ENCODE measurements at regions not wholly inside any gene's neighbourhood (a gene's known extent, or its start where the extent isn't known, plus 50 kb on each side); places are given as distances from the start of the nearest gene placed in this dataset.

DNA sequence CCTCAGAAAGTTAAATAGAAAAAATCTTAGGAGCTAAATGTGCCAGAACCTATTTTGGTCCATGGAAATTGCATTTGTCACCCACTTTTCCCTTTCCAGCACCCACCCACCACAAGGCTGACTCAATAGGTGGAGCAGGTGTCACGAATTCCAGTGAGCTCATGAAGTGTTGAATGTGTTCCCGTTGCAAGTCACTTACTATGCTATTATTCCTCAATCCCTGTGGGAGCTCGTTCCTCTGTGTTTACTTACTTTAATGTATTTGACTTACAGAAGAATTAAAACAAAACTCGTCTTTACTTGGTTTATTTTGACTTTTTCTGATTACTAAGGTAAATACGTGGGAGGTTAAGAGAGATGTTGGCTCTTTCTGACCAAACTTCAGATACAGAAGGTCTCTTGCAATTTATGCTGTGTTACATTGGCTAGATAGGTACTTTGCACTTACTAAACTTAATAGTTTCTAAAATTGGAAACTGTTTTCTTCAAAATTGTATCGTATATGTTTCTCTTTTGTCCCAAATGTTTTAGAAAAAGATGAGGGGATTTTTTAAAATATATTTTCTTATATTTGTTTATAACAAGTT, 269.4 kb upstream of the NOVA1 start:
- no peak for DNase-seq (ENCODE audit: low read depth, low spot score)

DNA sequence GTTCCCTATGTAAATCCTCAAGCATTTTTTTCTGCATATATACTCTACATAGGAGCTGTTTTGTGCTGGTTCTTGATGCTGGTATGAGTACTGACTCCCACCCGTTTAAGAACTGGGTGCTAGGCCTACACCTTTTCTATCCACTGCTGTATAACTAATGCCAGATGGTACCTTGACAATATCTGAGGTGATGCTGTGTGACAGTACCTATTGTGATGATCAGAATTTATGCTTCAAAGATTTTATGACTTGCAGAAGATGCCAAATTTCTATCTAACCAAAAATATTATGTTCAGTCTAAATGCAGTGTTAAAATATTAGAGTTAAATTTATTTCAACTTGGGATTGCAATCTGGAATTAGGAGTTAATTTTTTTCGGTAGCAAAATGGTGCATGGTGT, 272.3 kb upstream of the NOVA1 start:
- no peaks in the 10 kb centered on the region for H3K9me3 ChIP-seq (ENCODE audit: insufficient read depth, low read length)
- no peaks in the 10 kb centered on the region for H3K27me3 ChIP-seq (ENCODE audit: insufficient read depth, insufficient read length)

More for the DNA sequence above, 269.4 kb upstream of the NOVA1 start:
- Histone ChIP-seq H3K4me3 (ENCODE audit: insufficient read length, low read depth) (no peak overlapping the region), H3K27me3 (ENCODE audit: insufficient read depth, insufficient read length) (no peaks in the 10 kb centered on the region), H3K9me3 (ENCODE audit: insufficient read depth, low read length) (no peaks in the 10 kb centered on the region), H3K4me1 (ENCODE audit: insufficient read depth, insufficient read length) (no peaks in the 10 kb centered on the region), H3K9ac (ENCODE audit: insufficient read length, low read depth) (no peak overlapping the region), H3K36me3 (ENCODE audit: insufficient read depth, insufficient read length, low read length) (no peaks in the 10 kb centered on the region)
- TF ChIP-seq SUZ12 (IDR thresholded peaks at IDR 0.05; ENCODE audit: extremely low read depth, insufficient read depth, insufficient read length) = no peak
- no peak for TF ChIP-seq YY1 (IDR thresholded peaks at IDR 0.05; ENCODE audit: insufficient read depth, insufficient read length)
- TF ChIP-seq ZNF274 (IDR thresholded peaks at IDR 0.05; ENCODE audit: low read depth, low read length) = no peak

DNA sequence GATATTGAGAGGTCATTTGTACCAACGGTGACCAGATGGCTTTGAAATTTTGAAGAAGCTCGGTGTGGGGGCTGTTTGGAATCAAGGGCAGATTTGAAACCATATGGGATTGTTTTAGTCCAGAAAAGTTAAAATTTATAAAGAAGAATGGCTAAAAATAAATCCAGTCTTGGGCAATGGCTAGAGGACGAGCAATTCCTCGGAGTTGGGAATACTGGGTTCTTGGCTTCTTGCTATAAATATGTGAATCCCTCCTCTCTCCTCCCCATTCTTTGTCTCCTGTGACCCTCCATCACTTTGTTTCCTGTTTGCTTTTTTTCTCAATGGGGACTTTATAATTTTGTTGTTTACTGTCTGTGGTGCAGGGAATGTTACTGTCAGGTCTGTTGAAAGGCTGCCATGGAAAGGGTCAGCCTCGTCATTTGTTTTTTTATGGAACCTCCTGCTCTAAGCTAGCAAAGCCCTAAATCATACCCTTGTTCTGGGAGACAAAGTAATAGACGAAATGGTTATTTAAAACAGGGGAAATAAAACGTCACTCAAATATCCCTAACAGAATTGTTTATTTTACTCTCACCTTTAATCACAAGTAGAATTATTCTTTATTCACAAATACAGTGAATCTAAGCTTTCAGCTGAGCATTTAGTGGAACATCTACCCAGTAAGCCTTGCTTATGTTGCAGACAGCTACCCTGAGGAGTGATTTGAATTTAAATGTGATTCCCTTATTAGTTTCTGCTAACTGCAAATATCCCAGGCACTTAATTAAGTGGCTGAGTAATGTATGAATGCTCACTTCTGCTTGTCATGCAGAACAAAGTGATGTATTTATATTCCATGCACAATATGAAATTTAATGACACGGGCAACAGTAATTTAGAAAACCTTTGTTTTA, 273.1 kb upstream of the NOVA1 start:
- no peaks in the 10 kb centered on the region for H3K36me3 ChIP-seq (ENCODE audit: insufficient read depth, insufficient read length, low read length)
- H3K9me3 ChIP-seq (ENCODE audit: insufficient read depth, low read length) = no peaks in the 10 kb centered on the region
- no peak overlapping the region for H3K9ac ChIP-seq (ENCODE audit: insufficient read length, low read depth)
- H3K4me1 ChIP-seq (ENCODE audit: insufficient read depth, insufficient read length) = no peaks in the 10 kb centered on the region
- TF ChIP-seq YY1 (IDR thresholded peaks at IDR 0.05; ENCODE audit: insufficient read depth, insufficient read length) = no peak
- H3K27me3 ChIP-seq (ENCODE audit: insufficient read depth, insufficient read length) = no peaks in the 10 kb centered on the region
- no peak for DNase-seq (ENCODE audit: low read depth, low spot score)
- H3K4me3 ChIP-seq (ENCODE audit: insufficient read length, low read depth) = no peak overlapping the region

More for the DNA sequence above, 272.3 kb upstream of the NOVA1 start:
- no peak overlapping the region for H3K9ac ChIP-seq (ENCODE audit: insufficient read length, low read depth)
- TF ChIP-seq SUZ12 (IDR thresholded peaks at IDR 0.05; ENCODE audit: extremely low read depth, insufficient read depth, insufficient read length) (no peak), ZNF274 (IDR thresholded peaks at IDR 0.05; ENCODE audit: low read depth, low read length) (no peak), YY1 (IDR thresholded peaks at IDR 0.05; ENCODE audit: insufficient read depth, insufficient read length) (no peak)
- no peak overlapping the region for H3K4me3 ChIP-seq (ENCODE audit: insufficient read length, low read depth)
- no peaks in the 10 kb centered on the region for H3K36me3 ChIP-seq (ENCODE audit: insufficient read depth, insufficient read length, low read length)
- no peak for DNase-seq (ENCODE audit: low read depth, low spot score)
- H3K4me1 ChIP-seq (ENCODE audit: insufficient read depth, insufficient read length) = no peaks in the 10 kb centered on the region

DNA sequence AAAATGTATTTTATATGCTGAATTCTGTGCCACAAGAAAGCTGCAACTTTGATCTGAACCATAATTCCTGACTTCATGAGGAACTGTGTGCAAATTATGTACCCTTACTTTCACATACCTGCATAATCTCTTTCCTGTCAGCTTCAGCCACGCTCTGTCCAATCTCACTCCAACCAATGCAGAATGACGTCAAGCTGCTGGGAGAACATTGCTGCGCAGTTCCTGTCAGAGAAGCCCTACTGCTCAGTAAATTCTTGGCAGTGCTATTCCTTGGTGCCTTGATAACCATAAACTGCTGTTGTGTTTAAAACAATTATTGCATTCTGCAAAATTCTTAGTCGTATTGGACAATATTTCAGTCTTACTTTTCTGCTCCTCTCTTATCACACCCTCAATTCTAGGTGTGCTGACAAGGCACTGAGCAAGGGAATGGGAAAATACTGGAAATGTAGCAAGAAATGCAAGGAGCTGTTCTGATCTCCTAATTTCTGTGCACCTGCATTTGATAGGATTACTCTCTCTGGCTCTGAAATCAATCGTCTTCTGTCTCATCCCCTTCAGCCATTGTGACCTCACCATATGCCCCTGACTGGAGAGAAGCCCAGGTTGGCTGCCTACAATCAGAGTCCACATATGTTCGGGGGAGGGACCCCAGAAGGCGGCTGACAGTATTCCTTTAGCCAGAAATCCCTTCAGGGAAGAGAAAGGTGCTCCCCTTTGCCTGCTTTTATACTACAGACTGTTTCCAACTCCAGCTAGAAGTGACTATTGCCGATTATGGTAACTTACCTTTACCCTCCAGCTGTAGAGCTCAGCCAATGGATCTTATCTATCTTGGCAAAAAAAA, 274.9 kb upstream of the NOVA1 start:
- DNase-seq (ENCODE audit: low read depth, low spot score) = no peak
- Histone ChIP-seq H3K27me3 (ENCODE audit: insufficient read depth, insufficient read length) (no peaks in the 10 kb centered on the region), H3K9ac (ENCODE audit: insufficient read length, low read depth) (no peak overlapping the region), H3K9me3 (ENCODE audit: insufficient read depth, low read length) (no peaks in the 10 kb centered on the region), H3K36me3 (ENCODE audit: insufficient read depth, insufficient read length, low read length) (no peaks in the 10 kb centered on the region), H3K4me1 (ENCODE audit: insufficient read depth, insufficient read length) (no peaks in the 10 kb centered on the region), H3K4me3 (ENCODE audit: insufficient read length, low read depth) (no peak overlapping the region)
- TF ChIP-seq YY1 (IDR thresholded peaks at IDR 0.05; ENCODE audit: insufficient read depth, insufficient read length) (no peak), SUZ12 (IDR thresholded peaks at IDR 0.05; ENCODE audit: extremely low read depth, insufficient read depth, insufficient read length) (no peak), ZNF274 (IDR thresholded peaks at IDR 0.05; ENCODE audit: low read depth, low read length) (no peak)

DNA sequence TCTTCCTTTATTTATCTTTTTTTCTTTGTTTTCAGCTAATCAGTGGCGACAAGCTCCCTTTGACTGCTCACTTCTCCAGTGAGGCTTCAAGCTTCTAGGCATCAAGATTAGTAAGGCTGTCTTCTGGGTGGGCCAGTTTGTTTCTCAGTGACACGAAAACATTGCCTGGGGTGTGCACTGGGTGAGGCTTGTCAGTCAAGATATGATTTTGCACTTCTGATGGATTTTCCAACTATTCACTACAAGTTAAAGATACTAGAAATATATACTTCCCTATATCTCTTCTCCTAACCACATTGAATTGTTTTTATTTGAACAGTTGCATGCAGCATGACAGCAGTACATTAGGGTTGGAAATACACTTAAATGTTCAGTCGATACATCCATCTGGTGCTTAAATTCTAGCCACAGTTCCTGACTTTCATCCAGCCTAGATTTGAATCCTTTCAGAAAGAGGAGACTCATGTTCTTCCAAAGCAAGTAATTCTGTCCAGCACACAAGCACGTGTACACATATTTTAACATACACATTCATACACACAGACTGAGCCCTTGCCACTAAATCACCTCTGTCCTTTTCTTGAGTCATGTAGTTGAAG, 275.6 kb upstream of the NOVA1 start:
- Histone ChIP-seq H3K4me3 (ENCODE audit: insufficient read length, low read depth) (no peak overlapping the region), H3K4me1 (ENCODE audit: insufficient read depth, insufficient read length) (no peaks in the 10 kb centered on the region), H3K36me3 (ENCODE audit: insufficient read depth, insufficient read length, low read length) (no peaks in the 10 kb centered on the region), H3K27me3 (ENCODE audit: insufficient read depth, insufficient read length) (no peaks in the 10 kb centered on the region), H3K9me3 (ENCODE audit: insufficient read depth, low read length) (no peaks in the 10 kb centered on the region), H3K9ac (ENCODE audit: insufficient read length, low read depth) (no peak overlapping the region)
- no peak for DNase-seq (ENCODE audit: low read depth, low spot score)
- TF ChIP-seq SUZ12 (IDR thresholded peaks at IDR 0.05; ENCODE audit: extremely low read depth, insufficient read depth, insufficient read length) = no peak
- no peak for TF ChIP-seq ZNF274 (IDR thresholded peaks at IDR 0.05; ENCODE audit: low read depth, low read length)
- TF ChIP-seq YY1 (IDR thresholded peaks at IDR 0.05; ENCODE audit: insufficient read depth, insufficient read length) = no peak

DNA sequence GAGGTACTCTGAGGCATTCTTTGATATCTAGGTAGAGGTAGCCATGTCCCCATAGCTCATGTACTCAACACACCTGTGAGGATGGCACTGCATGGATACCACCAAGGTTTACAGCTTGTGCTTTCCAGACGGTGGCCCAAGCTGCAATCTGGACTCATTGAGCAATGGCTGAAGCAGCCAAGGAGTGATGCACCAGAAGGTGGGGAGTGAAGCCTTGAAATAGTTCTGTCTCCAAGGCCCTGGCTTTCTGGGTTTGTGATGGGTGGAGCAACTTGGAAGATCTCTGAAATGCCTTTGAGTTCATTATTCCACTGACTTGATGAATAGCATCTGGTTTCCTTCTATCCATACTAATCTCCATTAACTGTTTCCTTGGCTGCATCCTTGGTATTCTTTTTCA, 290.0 kb upstream of the NOVA1 start:
- TF ChIP-seq SUZ12 (IDR thresholded peaks at IDR 0.05; ENCODE audit: extremely low read depth, insufficient read depth, insufficient read length) = no peak
- TF ChIP-seq YY1 (IDR thresholded peaks at IDR 0.05; ENCODE audit: insufficient read depth, insufficient read length) = no peak
- TF ChIP-seq ZNF274 (IDR thresholded peaks at IDR 0.05; ENCODE audit: low read depth, low read length) = no peak
- Histone ChIP-seq H3K9ac (ENCODE audit: insufficient read length, low read depth) (no peak overlapping the region), H3K4me1 (ENCODE audit: insufficient read depth, insufficient read length) (no peaks in the 10 kb centered on the region), H3K9me3 (ENCODE audit: insufficient read depth, low read length) (no peaks in the 10 kb centered on the region), H3K27me3 (ENCODE audit: insufficient read depth, insufficient read length) (no peaks in the 10 kb centered on the region), H3K4me3 (ENCODE audit: insufficient read length, low read depth) (no peak overlapping the region), H3K36me3 (ENCODE audit: insufficient read depth, insufficient read length, low read length) (no peaks in the 10 kb centered on the region)
- no peak for DNase-seq (ENCODE audit: low read depth, low spot score)
